ENCODE measurements at regions not wholly inside any gene's neighbourhood (a gene's known extent, or its start where the extent isn't known, plus 50 kb on each side); places are given as distances from the start of the nearest gene placed in this dataset.
"Not testable (repeated sequence)": the region's sequence is repeated elsewhere in the genome, so short reads cannot be mapped to it uniquely, and the experiment has no call there.

- DNase-seq: no peak
Observed at GRCh38 chr2:61774351-61774750, 79.5 kb downstream of the FAM161A start.

- no peak for DNase-seq
Observed at GRCh38 chr2:61771904-61772845, 81.7 kb downstream of the FAM161A start.

DNA sequence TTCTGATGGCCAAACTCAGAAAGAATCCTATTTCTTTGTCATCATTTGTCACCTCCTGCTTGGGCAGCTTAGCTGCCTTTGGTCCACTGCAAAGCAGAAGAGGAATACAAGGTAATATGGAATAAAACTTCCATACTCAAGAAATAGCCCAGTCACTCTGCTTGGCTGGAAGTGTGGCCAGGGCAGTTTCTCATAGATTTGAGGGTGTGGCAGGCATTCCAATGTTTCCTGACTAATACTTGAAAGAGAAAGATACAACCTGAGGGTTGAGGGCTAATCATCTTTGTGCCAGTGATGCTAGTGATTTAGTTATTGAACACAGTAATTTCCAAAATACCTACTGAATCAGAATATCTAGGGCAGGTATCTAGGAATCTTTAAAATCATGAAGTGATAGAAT lies 83.1 kb downstream of the FAM161A start:
- no peak for DNase-seq

GRCh38 chr2:61770298-61770697 lies 83.6 kb downstream of the FAM161A start:
- DNase-seq: no peak

DNA sequence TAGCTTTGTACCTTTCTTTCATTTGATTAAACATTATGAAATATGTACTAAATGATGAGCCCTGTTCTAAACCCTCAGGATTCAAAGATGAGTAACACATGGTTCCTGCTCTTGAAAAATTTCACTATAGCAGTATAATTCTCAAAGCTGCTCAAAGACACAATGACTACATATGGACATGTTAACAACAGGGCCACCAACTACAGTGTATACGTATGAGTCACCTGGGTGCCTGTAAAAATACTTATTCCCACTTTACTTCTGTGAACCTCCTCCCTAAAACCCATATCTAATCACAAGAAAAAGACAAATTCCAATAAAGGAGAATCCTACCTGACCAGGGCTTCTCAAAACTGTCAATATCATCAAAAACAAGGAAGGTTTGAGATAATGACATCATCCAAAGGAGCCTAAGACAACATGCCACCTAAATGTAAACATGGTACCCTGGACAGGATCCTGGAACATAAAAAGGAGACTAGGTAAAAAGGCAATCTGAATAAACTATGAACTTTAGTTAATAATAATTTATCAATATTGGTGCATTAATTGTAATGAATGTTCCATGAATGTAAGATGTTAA lies 84.7 kb downstream of the FAM161A start:
- no peak for DNase-seq

- DNase-seq: peak; percentile 87
Observed at GRCh38 chr2:61764035-61764800, 89.6 kb downstream of the FAM161A start.

GRCh38 chr2:61763605-61764034 lies 90.2 kb downstream of the FAM161A start:
- DNase-seq: no peak

DNA sequence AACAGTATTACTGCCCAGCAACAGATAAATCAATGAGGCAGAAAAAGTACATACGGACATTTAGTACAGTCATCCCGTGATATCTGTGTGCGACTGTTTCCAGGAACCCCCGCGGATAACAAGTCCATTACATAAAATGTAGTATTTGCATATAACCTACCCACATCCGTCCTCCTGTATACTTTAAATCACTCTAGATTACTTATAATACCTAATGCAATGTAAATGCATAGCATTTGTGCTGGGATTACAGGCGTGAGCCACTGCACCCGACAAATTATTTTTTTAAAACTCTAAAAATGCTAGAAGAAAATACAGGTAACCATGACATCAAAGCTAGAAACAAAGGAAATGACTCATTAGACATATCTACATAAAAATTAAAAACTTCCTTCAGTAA lies 91.6 kb downstream of the FAM161A start:
- no peak for DNase-seq

DNA sequence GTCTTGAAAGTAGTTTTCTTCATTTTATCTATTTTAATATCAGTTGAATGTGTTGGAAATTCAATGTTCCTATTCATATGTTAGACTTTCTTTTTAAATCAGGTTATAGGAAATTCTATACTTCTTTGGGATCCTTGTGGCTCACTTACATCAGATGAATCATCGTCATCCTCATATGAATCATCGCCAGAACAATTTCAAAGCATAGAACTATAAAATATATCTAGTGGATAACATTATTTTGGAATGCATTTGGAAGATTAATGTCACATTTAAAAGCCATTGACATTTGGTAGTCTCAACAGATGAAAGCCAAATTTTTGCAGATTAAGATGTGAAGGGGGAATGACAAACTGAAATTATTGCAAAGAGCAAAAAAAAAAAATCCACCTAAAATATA lies 94.1 kb downstream of the FAM161A start:
- no peak for DNase-seq

- no peak for DNase-seq
Observed at GRCh38 chr2:61759005-61759404, 94.9 kb downstream of the FAM161A start.

GRCh38 chr2:61758159-61758558 lies 95.7 kb downstream of the FAM161A start:
- DNase-seq: no peak

DNA sequence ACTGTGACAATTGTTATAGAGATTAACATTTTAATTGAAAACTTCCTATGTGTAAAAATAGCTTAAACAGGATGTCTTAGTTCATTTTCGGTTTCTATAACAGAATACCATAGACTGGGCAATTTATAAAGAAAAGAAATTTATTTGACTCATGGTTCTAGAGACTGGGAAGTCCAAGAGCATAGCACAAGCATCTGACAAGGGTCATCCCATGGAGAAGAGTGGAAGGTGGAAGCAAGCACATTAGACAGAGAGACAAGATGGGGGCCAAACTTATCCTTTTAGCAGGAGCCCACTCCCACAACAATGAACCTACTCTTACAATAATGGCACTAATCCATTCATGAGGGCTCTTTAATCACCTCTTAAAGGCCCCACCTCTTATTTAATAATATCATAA lies 100.3 kb downstream of the FAM161A start:
- DNase-seq: no peak

DNA sequence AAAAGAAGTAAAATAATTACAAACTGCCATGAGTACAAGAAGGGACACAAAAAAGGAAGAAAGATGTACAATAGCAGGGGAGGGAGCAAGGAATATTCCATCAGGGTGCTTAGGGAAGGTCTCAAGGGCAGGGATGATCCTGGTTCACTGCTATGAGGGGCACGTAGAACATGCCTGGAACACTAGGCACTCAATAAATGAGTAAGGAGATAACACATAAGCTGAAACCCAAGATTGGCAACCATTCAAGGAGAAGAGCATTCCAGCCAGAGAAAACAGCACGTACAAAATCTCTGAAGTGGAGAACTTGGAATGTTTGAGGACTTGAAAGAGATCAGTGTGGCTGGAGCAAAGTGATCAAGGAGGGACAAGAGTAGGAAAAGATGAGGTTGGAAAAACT lies 103.2 kb downstream of the FAM161A start:
- DNase-seq: no peak

- DNase-seq: no peak
Observed at GRCh38 chr2:61742955-61743354, 110.9 kb downstream of the FAM161A start.

GRCh38 chr2:61737841-61738240 lies 116.0 kb downstream of the FAM161A start:
- DNase-seq: no peak

GRCh38 chr2:61736953-61737352 lies 116.9 kb downstream of the FAM161A start:
- DNase-seq: no peak

GRCh38 chr2:61733563-61733962 lies 120.3 kb downstream of the FAM161A start:
- DNase-seq: no peak

- DNase-seq: no peak
Observed at GRCh38 chr2:61732787-61733186, 121.1 kb downstream of the FAM161A start.

GRCh38 chr2:61727746-61728145 lies 126.1 kb downstream of the FAM161A start:
- DNase-seq: no peak

GRCh38 chr2:61726456-61727209 lies 127.2 kb downstream of the FAM161A start:
- DNase-seq: no peak

DNA sequence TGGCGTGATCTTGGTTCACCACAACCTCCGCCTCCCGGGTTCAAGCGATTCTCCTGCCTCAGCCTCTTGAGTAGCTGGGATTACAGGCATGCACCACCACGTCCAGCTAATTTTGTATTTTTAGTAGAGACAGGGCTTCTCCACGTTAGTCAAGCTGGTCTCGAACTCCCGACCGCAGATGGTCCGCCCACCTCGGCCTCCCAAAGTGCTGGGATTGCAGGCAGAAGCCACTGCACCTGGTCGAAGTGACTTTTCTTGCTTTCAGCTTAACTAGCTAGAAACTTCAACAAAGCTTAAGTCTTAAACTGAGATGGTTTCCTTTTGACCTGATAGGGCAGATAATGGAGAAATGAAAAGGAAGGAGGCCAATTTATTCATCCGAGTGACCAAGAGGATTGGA lies 130.5 kb downstream of the FAM161A start:
- DNase-seq: not testable (repeated sequence)

GRCh38 chr2:61722800-61723199 lies 131.1 kb downstream of the FAM161A start:
- DNase-seq: no peak

DNA sequence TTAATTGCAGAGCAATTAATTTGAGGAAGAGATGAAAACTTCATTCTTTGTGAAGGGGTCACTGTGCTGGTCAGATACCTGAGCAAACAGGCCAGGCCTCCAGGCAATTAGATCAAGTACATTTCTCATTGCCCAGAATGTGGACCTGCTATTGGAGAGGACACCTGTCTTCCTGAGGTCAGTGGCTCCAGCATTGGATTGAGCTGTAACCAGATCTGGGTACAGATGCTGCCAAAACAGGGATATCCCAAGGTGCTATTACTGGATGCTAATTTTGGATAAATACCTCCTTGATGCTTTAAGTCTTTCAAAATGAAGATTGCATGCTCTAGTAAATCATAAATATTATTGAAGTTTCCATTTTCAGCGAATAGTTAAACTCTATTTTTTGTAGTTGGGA lies 131.5 kb downstream of the FAM161A start:
- no peak for DNase-seq
